GM03348 (cell line): ENCODE measurements at regions not wholly inside any gene's neighbourhood (a gene's known extent, or its start where the extent isn't known, plus 50 kb on each side); places are given as distances from the start of the nearest gene placed in this dataset.
A peak's percentile ranks its signal among the peaks of the same experiment; 100 is the strongest.

Experiments
- DNase-seq: peaks from one replicate; pipeline ENCODE4 v3.0.0; 2012; ENCODE audit warnings: low spot score

GRCh38 chr17:34178092-34178491, 77.0 kb upstream of the CCL2 start:
- DNase-seq, result no peak

- DNase-seq, result no peak
These were observed 72.9 kb upstream of the CCL2 start for GRCh38 chr17:34182036-34182803.

GRCh38 chr17:34195987-34196386, 59.1 kb upstream of the CCL2 start:
- no peak for DNase-seq

- DNase-seq, result no peak
These were observed 56.6 kb upstream of the CCL2 start for GRCh38 chr17:34198519-34198918.

- DNase-seq, result no peak
These were observed 55.6 kb upstream of the CCL2 start for GRCh38 chr17:34199454-34199853.

- peak; percentile 88 for DNase-seq
These were observed 55.1 kb upstream of the CCL2 start for GRCh38 chr17:34199932-34200534.

- DNase-seq, result no peak
These were observed 53.9 kb upstream of the CCL2 start for GRCh38 chr17:34201225-34201624.

- no peak for DNase-seq
These were observed 53.3 kb upstream of the CCL2 start for GRCh38 chr17:34201767-34202166.

- DNase-seq, result no peak
These were observed 52.0 kb upstream of the CCL2 start for GRCh38 chr17:34203018-34203638.

- no peak for DNase-seq
These were observed 50.7 kb upstream of the CCL2 start for GRCh38 chr17:34204402-34204801.
